ENCODE measurements at regions not wholly inside any gene's neighbourhood (a gene's known extent, or its start where the extent isn't known, plus 50 kb on each side); places are given as distances from the start of the nearest gene placed in this dataset.

DNA sequence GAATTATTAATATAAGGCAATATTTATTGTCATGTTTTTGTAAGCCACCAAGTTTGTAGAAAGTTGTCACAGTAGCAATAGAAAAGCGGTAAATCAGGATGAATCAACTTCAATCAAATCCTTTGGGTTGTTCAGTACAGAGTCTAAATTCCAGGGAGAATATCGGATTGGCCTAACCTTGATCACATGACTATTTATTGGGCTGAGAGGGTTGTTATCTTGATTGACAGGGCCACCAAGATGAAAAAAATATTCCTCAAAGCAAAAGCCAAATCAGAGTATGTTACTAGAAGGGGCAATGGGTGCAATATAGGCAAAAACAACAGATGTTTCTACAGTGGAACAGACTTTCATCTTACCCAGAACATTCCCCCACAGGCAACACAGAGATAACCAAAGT lies 270.0 kb downstream of the METTL4 start:
- TF ChIP-seq YY1 (IDR thresholded peaks at IDR 0.05; ENCODE audit: insufficient read depth, insufficient read length) (no peak), SUZ12 (IDR thresholded peaks at IDR 0.05; ENCODE audit: extremely low read depth, insufficient read depth, insufficient read length) (no peak)

All from NT2/D1 (cell line).